ENCODE measurements at regions not wholly inside any gene's neighbourhood (a gene's known extent, or its start where the extent isn't known, plus 50 kb on each side); places are given as distances from the start of the nearest gene placed in this dataset.

- TF ChIP-seq CTCF (IDR thresholded peaks at IDR 0.05), result no peak
- TF ChIP-seq POLR2A (IDR thresholded peaks at IDR 0.05; ENCODE audit: low read depth), result no peak
Measured at GRCh38 chr16:52957199-52957598, 95.5 kb downstream of the CHD9NB start.
